Panc1 (cell line): ENCODE measurements at regions not wholly inside any gene's neighbourhood (a gene's known extent, or its start where the extent isn't known, plus 50 kb on each side); places are given as distances from the start of the nearest gene placed in this dataset.
"Not testable (repeated sequence)": the region's sequence is repeated elsewhere in the genome, so short reads cannot be mapped to it uniquely, and the experiment has no call there.

Experiments used
- CTCF ChIP-seq: fragments of 450-650 bp; IDR thresholded peaks from 2 replicates; pipeline ENCODE4 v1.5.1; 2017; ENCODE audit warnings: mild to moderate bottlenecking
- TCF7L2 ChIP-seq: IDR thresholded peaks from 2 replicates; pipeline ENCODE4 v1.6.1; 2011; ENCODE audit warnings: mild to moderate bottlenecking, low read depth, low read length, inconsistent platforms

- TF ChIP-seq CTCF, TCF7L2: not testable (repeated sequence)
These were observed 86.5 kb upstream of the DST start for GRCh38 chr6:56729166-56729565.
